Germinal center (tissue), 1 donor: ENCODE measurements at regions not wholly inside any gene's neighbourhood (a gene's known extent, or its start where the extent isn't known, plus 50 kb on each side); places are given as distances from the start of the nearest gene placed in this dataset.
"Not testable (repeated sequence)": the region's sequence is repeated elsewhere in the genome, so short reads cannot be mapped to it uniquely, and the experiment has no call there.

Source experiments
- DNase-seq: peaks from one replicate; pipeline ENCODE4 v3.0.0; 2012; ENCODE audit warnings: mixed read lengths, low spot score

DNA sequence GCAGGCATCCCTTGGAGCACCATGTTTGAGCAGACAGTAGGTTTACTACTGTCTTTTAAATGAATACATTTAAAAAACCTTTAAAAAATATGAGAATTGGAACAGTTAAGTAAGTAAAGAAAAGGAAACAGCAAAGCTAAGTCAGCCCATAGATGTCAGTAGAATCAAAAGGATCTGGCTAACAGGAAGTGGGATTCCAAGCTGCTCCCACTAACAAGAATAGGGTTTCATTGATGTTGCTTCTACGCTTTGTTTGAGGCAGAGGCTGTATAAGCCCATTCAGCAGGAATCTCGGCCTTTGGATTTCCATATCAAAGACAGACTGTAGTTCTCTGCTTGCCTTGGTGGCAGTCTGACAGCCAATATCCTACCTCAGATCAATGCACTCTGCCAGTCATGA is 122.9 kb upstream of the ELAC2 start:
- no peak for DNase-seq

DNA sequence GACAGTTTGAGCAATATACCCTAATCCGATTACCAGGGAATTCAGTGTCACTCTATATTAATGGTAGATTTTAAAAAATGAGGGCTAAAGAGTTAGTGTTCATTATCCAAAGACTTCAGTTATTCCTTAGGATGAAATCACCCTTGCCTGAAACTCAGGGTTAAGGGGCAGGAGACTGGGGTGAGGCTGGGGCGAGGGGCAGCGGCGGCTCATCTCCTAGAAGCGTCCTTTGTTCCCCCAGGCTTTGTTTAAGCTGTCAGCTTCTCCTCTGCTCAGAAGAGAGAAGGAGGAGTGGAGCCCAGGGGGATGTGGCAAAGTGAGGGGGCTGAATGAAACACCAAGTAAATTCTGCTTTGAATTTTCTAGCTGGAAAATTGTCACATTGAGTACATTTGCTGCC is 117.7 kb upstream of the ELAC2 start:
- DNase-seq = no peak

DNA sequence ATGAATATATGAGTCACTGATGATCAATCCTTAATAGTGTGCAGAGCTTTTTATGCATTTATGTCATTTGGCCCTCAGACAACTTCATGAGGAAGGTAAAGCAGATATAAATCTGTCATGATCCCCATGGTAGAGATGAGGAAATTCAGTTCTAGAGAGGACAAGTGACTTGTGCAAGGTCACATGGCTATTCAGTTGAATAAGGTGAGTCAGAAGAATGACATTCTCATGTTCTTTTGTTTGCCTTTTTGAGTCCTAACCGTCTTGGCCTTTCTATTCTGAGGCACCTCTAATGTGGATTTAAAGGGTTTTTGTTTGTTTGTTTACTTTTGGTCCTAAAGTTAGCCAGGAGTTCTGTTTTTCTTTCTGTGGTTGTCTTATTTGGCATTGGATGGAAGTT is 116.2 kb upstream of the ELAC2 start:
- no peak for DNase-seq

DNA sequence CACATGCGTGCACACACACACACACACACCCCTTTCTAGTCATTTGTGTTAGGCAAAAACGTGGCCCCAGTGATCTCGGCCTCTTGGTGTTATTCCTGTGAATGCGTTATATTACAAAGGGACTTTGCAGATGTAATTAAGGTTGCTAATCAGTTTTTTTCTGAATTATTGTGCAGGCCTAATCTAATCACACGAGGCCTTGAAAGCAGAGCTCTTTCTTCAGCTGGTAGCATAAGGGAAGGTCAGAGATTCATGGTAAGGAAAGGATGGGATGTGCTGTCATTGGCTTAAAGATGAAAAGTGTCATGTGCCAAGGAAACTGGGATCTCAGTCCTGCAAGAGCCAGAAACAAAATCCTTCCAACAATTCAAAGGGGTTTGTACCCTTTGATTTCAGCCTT is 113.4 kb upstream of the ELAC2 start:
- DNase-seq = no peak

DNA sequence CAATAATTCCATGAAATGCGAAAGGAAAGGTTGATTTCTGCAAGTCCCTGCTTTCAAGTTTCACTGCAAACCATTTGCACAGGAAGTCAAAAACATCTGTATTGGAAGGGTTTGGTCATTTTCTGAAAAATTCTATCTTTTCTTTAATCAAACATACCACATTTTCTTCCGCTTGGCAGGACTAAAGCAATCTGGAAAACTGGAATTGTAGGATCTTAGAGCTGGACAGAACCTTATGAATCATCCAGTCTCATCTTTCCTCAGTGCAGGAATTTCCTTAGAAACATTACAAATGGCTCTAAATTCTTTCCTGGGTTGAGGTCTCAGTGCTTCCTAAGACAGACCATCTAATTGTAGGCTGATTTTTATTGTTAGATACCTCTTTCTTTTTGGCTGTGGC is 111.5 kb upstream of the ELAC2 start:
- DNase-seq = no peak

DNA sequence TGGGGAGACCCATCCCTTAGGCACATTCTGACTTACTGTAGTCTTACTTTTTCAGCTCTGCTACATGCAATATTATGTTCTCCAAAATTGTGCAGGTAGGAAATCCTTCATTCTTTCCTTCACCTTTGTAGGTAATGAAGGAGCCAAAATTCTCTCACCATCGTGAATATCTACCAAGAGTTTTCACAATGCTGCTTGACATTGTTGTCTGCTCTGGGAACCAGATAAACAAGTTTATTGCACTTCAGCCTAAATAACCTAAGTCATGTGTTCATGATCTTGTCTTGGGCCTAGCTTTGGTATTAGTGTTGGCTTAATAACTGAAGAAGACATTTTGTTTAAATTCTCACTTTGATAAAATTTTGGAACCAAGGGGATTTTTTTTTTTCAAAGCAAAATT is 110.8 kb upstream of the ELAC2 start:
- no peak for DNase-seq

DNA sequence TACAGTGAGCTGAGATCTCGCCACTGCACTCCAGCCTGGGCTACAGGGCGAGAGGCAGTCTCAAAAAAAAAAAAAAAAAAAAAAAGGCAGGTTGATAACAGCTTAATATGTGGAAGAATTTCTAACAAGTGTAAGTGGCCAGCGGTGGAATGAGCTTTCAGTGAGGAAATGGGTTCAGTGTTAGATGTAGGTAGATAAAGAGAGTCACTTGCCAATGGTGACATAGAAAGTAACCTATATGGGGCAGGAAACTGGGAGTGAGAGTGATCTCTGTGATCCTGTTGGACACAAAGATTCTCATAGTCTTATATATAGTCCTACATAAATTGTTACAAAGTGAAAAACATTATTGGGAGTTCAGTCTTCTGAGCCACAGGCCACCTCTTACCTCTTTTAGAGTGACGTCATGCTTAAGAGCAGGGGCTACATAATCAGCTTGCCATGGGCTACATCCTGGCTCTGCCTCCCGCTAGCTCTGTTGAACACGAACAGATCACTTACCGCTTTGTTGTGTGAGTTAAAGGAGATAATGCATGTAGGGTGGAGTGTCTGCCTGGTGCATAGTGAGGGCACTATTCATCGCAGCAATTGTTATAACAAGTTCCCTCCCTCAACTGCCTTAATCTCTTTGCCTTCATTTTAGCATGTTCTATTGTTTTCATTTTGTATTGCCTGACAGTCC is 110.2 kb upstream of the ELAC2 start:
- DNase-seq = no peak

DNA sequence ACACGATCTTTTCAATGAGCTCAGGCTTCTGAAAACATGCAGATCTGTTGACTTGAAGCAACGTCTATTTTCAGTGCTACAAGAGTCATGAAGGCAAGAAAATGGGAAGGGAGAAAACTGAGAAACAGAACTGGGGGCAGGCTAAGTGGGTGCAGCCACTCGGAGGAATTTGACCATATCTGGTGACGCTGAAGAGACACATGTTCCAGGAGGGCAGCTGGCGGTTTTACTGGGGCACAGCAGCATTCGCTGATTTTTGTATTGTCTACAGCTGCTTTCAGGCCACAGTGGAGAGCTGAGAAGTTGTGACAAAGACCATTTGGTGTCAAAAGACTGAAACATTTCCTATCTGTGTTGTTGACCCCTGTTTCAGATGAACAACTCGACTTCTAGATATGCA is 103.0 kb upstream of the ELAC2 start:
- DNase-seq = no peak

DNA sequence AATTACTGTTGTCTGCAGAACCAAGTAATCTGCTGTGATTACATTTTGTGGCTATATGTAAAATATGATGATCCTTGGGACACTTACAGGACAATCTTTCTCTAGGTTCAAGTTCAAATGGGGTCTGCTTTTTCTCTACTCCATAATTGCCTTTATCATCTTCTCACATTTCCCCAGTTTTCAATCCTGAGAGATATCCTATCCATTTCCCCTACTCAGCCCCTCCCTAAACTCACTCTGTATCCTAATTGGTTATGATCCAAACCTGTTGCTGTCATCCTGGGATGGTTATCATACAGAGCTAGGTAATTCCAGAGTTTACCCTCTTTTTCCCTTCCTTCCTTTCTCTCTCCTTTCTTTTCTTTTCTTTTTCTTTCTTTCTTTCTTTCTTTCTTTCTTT is 100.5 kb upstream of the ELAC2 start:
- DNase-seq = no peak

DNA sequence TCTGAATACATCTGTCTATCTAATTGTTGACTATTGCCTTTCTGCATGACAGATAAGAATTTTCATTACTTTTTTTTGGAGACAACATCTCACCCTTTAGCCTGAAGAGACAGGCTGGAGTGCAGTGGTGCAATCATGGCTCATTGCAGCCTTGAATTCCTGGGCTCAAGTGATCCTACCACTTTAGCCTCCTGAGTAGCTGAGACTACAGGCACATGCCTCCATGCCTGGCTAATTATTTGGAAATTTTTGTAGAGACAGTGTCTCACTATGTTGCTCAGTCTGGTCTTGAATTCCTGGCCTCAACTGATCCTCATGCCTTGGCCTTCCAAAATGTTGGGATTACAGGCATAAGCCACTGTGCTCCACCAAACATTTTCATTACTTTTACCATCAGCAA is 99.8 kb upstream of the ELAC2 start:
- no peak for DNase-seq

DNA sequence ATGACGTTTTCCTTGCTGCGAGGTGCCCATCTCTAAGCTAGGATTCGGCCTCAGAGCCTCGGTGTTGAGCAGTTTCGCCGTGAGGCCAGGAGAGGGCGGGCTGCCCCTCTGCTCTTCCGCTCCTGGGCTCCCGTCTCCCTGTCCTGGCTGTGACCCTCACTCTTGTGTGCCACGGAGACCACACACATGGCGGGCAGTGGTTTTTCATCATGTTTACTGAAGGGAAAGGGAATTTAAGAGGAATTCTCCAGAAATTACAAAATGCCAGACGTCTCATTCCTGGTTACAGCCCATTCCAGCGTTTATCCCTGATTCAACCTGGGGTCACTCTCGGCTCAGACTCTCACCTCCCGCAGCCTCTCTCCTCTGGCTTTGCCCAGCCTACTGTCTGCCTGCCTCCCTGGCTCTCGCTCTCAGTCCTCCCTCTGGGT is 96.8 kb upstream of the ELAC2 start:
- DNase-seq = peak; percentile 39

DNA sequence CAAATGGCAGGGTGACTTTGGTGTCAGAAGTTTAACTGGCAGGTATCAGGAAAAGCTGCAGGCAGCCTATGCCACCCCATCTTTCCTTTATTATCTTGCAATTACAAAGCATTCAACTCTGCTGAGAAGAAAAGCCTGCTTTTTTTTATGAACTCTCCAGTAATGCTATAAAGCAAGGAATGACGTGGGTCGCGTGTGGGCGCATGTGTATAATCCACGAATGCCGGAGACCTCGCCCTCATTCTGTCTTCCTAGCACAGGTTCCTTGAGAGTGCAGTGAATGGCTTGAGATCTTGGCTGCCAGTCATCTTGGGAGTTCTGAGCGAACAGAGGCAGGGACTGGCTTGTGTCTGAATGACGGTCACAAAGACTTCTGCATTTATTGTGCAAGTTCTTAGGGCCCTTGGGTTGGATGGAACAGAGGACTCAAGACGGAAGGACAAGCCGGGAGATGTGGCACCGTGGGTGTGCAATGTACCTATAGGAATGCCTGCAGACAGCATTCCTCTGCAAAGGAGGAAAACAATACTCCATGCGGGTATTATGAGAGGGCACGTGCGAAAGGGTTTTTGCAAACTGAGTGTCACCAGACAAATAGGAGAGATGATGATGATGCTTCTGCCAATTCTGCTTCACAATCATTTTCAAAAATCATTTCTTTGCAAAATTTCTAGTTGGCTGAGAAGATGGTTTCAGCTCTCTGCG is 96.1 kb upstream of the ELAC2 start:
- DNase-seq = no peak

DNA sequence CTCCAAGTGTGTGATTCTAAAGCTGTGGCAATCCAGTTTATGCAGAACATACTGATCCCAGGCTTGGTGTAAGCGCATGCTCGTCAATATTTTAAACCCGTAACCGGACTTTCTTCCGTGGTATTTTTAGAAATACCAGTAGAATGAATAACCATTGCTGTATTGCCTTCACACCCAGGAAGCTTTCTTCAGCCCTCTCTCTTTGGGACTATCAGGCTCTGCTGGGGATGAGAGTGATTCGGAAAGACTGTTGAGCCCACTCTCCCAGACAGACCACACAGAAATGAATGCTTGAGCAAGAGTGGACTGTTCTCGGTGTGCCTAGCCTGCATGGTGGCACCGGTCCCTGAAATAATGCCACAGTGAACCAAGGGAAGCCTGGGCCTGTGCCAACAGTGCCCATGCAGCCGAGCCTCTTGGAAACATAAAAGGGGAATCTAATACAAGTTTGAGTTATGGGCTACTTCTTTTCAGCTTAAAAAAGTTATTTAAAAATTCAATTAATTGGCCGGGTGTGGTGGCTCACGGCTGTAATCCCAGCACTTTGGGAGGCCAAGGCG is 89.9 kb upstream of the ELAC2 start:
- DNase-seq = no peak

DNA sequence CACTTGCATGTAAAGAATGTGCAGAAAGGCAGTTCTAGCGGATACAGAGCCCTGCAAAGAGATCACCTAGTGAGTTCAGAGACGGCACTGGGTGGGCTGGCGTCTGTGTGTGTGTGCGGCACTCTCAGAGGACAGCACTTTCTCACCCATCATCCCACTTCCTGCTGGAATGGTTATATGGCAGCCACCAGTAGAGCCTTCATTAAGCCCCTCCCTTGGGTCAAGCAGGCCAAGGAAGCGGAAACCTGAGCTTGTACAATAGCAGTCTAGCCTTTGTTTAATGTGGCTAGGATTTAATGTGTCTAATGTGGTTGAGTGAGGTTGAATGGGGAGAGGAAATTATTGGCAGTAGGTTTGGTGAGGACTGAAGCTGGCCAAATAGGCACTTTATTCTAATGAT is 88.3 kb upstream of the ELAC2 start:
- no peak for DNase-seq

DNA sequence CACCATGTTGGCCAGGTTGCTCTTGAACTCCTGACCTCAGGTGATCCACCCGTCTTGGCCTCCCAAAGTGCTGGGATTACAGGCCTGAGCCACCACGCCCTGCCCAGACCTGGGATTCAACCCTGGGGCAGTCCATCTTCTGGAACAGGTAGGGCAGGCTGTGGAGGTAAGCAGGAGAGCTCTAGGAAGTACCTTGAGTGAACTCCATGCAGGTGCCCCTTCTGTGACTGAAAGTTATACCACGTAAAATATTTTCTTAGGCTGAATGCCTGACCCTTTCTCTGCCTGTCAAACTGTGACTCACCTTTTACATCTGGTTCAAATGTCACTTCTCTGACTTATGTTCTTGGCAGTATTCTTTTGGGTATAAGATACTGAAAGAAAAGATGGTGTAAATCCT is 86.7 kb upstream of the ELAC2 start:
- no peak for DNase-seq

DNA sequence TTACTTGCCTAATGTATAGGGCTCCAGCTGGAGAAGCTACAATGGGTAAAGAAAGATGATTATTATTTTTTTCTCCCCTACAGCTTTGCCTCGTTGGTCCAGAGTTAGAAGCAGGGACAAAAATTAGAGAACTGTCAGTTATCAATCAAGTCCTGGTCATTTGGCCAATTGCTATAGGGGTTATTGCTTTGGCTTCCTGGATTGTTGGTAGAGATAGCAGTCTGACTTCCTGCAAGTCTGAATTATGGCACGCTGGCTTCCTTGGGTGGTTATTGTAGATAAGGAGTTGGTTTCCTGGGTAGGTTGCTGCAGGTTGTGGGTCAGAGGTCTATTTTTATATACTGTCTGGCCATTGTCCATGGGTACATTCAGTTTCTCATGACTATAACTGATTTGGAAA is 84.7 kb upstream of the ELAC2 start:
- DNase-seq = no peak

DNA sequence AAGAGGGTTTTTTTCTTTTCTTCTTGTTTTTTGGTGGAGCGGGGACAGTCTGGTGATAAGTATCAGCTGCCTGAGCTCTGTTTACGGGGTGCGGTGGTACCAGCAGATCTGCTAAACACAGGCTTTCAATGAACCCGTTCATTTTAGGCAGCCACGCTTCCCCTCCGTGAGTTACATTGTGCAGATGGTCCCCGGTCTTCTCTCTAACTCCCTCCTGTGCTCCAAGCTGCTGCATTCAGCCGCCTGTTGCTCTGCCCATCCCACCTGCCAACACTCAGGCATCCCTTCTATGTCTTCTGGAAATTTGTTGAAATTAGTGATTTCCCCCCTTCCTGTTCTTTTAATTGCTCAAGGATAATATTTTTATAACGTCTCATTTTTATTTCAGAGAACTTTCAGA is 82.1 kb upstream of the ELAC2 start:
- no peak for DNase-seq

DNA sequence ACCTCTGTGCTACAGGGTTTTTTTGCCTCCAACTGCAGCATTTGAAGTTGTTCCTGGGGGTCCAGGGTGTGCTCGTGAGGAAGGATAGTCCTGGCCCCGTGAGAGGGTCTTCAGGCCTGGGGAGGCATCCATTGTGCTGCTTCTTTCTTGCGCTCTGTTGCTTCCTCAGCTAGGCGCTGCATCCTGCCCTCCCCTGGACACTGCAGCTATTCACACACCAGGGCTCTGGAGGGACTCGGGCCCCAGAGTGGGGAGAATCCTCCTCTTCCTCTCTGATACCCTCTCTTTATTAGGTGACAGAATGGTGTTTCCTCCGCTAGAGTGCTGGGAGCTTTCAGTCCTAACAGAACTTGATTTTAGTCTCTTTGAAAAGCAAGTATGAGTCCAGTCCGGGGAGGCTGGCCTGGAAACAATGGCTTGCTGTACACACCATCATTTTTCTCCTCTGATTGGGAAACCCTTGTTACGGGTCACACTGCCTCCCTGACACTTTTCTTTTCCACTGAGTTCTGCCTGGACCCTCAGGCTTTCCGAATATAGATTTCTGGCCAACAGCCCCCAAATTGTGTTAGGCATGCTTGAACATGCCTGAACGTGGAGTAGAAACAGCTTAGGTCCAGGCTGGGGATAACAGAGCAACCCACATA is 81.4 kb upstream of the ELAC2 start:
- no peak for DNase-seq

DNA sequence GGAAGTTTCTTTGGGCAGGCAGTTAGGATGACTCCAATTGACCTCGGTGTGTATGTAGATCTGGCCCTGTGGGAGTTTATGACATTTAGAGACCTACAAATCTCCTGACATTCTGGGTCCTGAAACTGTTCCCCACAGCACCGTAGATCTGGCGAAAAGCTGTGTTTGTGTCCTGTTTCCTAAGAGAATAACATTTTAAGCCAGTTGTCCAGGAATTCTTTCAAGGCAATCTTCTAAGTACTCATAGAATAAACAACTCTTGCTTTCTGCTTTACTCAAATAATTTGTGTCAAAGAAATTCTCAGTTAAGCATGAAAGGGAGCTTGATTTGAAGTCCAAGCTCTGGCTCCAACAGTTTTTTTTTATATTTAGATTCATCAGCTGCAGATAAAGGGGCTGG is 78.5 kb upstream of the ELAC2 start:
- no peak for DNase-seq

DNA sequence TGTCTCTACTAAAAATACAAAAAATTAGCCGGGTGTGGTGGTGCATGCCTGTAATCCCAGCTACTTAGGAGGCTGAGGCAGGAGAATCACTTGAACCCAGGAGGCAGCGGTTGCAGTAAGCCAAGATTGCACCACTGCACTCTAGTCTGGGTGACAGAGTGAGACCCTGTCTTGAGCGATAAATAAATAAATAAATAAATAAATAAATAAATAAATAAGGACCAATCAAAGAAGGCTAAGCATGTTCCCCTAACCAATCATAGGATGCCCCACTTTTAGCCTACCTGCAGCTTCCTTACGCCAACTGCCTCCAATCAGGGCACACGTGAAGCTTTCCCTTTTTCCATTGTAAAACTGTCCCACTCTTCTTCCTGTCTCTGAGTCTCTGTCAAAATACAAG is 74.2 kb upstream of the ELAC2 start:
- DNase-seq = not testable (repeated sequence)

DNA sequence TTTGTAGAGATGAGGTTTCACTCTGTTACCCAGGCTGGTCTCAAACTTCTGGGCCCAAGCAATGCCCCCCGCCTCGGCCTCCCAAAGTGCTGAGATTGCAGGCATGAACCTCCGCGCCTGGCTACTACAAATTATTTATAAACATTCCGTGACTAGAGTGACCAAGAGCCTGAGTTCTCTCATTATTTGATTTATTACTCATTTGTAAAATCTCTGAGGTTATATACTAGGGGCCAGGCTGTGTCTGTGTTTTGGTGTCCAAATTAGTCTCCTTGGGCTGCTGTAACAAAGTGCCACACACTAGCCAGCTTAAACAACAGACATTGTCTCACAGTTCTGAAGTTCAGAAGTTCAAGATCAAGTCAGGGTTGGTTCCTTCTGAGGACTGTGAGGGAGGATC is 70.8 kb upstream of the ELAC2 start:
- DNase-seq = no peak

DNA sequence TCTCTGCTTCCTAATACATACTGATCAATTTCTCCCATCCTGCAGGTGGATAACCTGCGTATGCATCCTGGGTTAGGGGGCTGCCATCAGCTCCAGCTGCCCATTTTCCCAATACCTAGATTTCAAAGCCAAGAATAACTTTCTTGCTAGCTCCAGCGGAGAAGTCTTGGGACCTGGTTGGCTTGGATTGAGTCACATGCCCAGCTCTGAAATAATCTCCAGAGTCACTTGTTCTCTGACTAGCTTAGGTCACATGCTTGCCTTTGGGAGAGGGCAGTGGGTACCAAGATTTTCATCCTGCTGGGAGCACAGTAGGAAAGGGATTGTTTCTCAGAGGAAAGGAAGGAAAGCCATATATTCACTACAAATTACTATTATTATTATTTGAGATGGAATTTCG is 70.0 kb upstream of the ELAC2 start:
- no peak for DNase-seq

DNA sequence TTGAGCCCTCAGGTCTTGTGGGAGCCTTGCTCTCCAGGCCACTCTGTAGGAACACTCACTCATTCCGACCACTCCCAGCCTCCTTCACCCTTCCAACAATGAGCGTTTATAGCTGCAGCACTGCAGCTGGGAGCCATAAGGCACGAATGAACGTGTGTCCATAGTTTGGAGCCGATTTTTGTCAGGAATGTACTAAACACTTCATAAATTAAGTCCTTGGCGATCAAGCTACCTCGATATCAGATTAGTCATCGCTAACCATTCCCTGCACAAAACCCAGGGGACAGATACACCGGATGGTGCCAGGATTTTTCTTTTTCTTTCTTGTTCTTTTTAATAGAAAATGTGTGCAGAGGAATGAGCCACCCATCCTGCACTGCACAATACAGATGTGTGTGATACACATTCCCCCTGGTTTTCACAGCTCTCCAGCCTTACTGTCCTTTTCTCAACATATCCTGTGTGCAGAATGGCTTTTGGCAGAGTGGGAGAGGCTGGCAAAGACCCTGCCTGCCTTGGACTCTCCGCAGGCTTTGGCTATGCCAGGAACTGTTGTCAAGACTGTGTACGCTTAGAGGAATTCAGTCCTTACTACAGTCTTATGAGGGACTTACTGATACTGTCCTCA is 68.4 kb upstream of the ELAC2 start:
- DNase-seq = no peak
